ENCODE measurements at regions not wholly inside any gene's neighbourhood (a gene's known extent, or its start where the extent isn't known, plus 50 kb on each side); places are given as distances from the start of the nearest gene placed in this dataset.

DNA sequence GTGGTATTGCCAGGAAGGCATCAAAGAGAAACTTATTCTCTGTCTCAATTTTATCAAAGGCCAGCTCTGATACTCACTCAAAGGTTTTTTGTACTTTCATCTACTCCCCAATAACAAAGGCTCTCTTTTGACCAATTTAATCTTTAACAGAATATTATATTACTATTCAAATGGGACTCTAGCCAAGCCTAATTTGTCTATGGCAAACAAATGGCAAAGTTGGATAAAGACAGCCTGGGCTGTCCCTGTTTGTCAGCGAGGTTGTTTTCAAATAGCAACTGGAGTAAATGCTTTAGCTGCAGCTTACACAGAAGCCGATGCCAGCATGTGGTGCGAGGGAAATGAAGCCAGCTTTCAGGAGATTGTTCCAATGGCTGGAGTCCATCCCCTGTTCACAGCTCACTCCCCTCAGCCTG is 80.1 kb upstream of the CTNNA2 start:
- BruUV-seq (replicated peaks) = no TSS peak
- H2AFZ ChIP-seq = no peak overlapping the region
- H4K20me1 ChIP-seq (ENCODE audit: insufficient read depth) = no peaks in the 10 kb centered on the region
- H3K9me3 ChIP-seq (ENCODE audit: insufficient read depth, low read depth) = no peaks in the 10 kb centered on the region
- H3K27ac ChIP-seq = no peak overlapping the region
- H3K36me3 ChIP-seq (ENCODE audit: low read depth) = no peaks in the 10 kb centered on the region
- ChIA-PET CTCF (no interaction called here), POLR2A (ENCODE audit: unreplicated experiment) (no interaction called here)
- no peaks in the 10 kb centered on the region for H3K27me3 ChIP-seq (ENCODE audit: insufficient read depth, low read depth)
- no peak overlapping the region for H3K4me3 ChIP-seq
- intact Hi-C loops (cut with micrococcal nuclease; ENCODE audit: unreplicated experiment) = no loop called here
- no peak for DNase-seq
- no peaks in the 10 kb centered on the region for H3K9me2 ChIP-seq (ENCODE audit: insufficient read depth)
- no peaks in the 10 kb centered on the region for H3F3A ChIP-seq (ENCODE audit: insufficient read depth, low read depth)
- no peaks in the 10 kb centered on the region for H3K79me2 ChIP-seq (ENCODE audit: low read depth)
- TF ChIP-seq, protein P1, sequence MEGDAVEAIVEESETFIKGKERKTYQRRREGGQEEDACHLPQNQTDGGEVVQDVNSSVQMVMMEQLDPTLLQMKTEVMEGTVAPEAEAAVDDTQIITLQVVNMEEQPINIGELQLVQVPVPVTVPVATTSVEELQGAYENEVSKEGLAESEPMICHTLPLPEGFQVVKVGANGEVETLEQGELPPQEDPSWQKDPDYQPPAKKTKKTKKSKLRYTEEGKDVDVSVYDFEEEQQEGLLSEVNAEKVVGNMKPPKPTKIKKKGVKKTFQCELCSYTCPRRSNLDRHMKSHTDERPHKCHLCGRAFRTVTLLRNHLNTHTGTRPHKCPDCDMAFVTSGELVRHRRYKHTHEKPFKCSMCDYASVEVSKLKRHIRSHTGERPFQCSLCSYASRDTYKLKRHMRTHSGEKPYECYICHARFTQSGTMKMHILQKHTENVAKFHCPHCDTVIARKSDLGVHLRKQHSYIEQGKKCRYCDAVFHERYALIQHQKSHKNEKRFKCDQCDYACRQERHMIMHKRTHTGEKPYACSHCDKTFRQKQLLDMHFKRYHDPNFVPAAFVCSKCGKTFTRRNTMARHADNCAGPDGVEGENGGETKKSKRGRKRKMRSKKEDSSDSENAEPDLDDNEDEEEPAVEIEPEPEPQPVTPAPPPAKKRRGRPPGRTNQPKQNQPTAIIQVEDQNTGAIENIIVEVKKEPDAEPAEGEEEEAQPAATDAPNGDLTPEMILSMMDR (conservative IDR thresholded peaks at IDR 0.05) = no peak
- no peak for TF ChIP-seq EZH2 (IDR thresholded peaks at IDR 0.05; ENCODE audit: low read depth)
- H3K4me1 ChIP-seq (replicated peaks; ENCODE audit: insufficient read depth) = no peaks in the 10 kb centered on the region
- no peak overlapping the region for H3K4me2 ChIP-seq

DNA sequence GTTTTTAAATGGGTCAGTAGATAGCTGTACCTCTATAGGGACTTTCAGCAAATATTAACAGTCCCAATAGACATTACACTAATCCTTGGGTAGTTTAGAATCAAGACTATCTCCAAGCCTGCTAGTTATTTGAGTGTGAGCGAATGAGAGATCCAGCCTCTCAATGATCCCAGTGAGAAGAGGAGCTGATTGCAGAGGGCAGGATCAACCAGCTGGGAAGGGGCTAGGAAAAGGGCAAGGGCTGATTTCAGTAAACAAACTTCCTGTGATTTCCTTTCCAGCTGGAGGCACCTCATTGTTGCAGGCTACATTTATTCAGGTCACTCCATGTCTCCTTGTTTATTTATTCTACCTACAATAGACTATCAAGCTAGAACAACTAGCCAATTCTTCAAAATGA is 84.1 kb upstream of the CTNNA2 start:
- Histone ChIP-seq H3K27ac (no peak overlapping the region), H2AFZ (no peak overlapping the region), H4K20me1 (ENCODE audit: insufficient read depth) (no peaks in the 10 kb centered on the region), H3K9me2 (ENCODE audit: insufficient read depth) (no peaks in the 10 kb centered on the region), H3K4me2 (no peak overlapping the region), H3K36me3 (ENCODE audit: low read depth) (no peaks in the 10 kb centered on the region), H3K9me3 (ENCODE audit: insufficient read depth, low read depth) (no peaks in the 10 kb centered on the region), H3F3A (ENCODE audit: insufficient read depth, low read depth) (no peaks in the 10 kb centered on the region), H3K4me1 (replicated peaks; ENCODE audit: insufficient read depth) (no peaks in the 10 kb centered on the region), H3K79me2 (ENCODE audit: low read depth) (no peaks in the 10 kb centered on the region), H3K4me3 (no peak overlapping the region), H3K27me3 (ENCODE audit: insufficient read depth, low read depth) (no peaks in the 10 kb centered on the region)
- no peak for TF ChIP-seq EZH2 (IDR thresholded peaks at IDR 0.05; ENCODE audit: low read depth)
- TF ChIP-seq, protein P1 (conservative IDR thresholded peaks at IDR 0.05) = no peak
- CTCF ChIA-PET = no interaction called here
- intact Hi-C loops (cut with micrococcal nuclease; ENCODE audit: unreplicated experiment) = no loop called here
- BruUV-seq (replicated peaks) = no TSS peak
- POLR2A ChIA-PET (ENCODE audit: unreplicated experiment) = no interaction called here
- no peak for DNase-seq

DNA sequence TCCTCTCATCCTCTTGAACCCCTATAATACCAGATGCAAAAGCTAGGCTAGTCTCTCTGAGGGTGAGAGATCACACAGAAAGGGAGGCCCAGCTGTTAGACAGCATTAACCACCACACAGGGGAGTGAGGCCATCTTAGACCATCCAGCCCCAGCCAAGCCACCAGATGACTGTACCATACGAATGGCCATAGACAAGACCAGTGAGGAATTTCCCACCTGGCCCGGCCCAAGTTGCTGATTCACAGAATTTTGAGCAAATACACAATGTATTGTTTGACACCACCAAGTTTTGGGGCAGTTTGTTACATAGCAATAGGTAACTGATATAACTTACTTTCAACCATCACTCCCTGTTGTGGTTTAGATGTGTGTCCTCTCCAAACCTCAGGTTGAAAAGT is 98.2 kb upstream of the CTNNA2 start:
- Histone ChIP-seq H3K9me3 (ENCODE audit: insufficient read depth, low read depth) (no peaks in the 10 kb centered on the region), H3K27me3 (ENCODE audit: insufficient read depth, low read depth) (no peaks in the 10 kb centered on the region), H3K36me3 (ENCODE audit: low read depth) (no peaks in the 10 kb centered on the region), H2AFZ (no peak overlapping the region), H3K27ac (no peak overlapping the region), H3K9me2 (ENCODE audit: insufficient read depth) (no peaks in the 10 kb centered on the region), H3K4me1 (replicated peaks; ENCODE audit: insufficient read depth) (no peaks in the 10 kb centered on the region), H3K79me2 (ENCODE audit: low read depth) (no peaks in the 10 kb centered on the region), H3K4me2 (no peak overlapping the region), H4K20me1 (ENCODE audit: insufficient read depth) (no peaks in the 10 kb centered on the region), H3K4me3 (no peak overlapping the region), H3F3A (ENCODE audit: insufficient read depth, low read depth) (no peaks in the 10 kb centered on the region)
- BruUV-seq (replicated peaks) = no TSS peak
- no peak for TF ChIP-seq EZH2 (IDR thresholded peaks at IDR 0.05; ENCODE audit: low read depth)
- TF ChIP-seq, protein P1 (conservative IDR thresholded peaks at IDR 0.05) = no peak
- POLR2A ChIA-PET (ENCODE audit: unreplicated experiment) = no interaction called here
- CTCF ChIA-PET = no interaction called here
- intact Hi-C loops (cut with micrococcal nuclease; ENCODE audit: unreplicated experiment) = no loop called here
- DNase-seq = no peak

All from PC-9 (cell line).